ENCODE measurements at regions not wholly inside any gene's neighbourhood (a gene's known extent, or its start where the extent isn't known, plus 50 kb on each side); places are given as distances from the start of the nearest gene placed in this dataset.

- TF ChIP-seq CTCF (IDR thresholded peaks at IDR 0.05), result no peak
- intact Hi-C loops (cut with DNase I), result loop anchor here (5.0 kb wide), 1 partner anchor 611 kb away; no protein-coding TSS in a partner anchor
- no peak overlapping the region for H3K27ac ChIP-seq
- H3K4me1 ChIP-seq, result no peaks in the 10 kb centered on the region
- H3K9me3 ChIP-seq, result no peaks in the 10 kb centered on the region
- no peak for DNase-seq (ENCODE audit: low spot score in 2 of 2)
- H3K27me3 ChIP-seq, result no peaks in the 10 kb centered on the region
- H3K4me3 ChIP-seq, result no peak overlapping the region
- no peaks in the 10 kb centered on the region for H3K36me3 ChIP-seq
Observed at GRCh38 chr13:72168126-72168855, 301.3 kb upstream of the DACH1 start.

DNA sequence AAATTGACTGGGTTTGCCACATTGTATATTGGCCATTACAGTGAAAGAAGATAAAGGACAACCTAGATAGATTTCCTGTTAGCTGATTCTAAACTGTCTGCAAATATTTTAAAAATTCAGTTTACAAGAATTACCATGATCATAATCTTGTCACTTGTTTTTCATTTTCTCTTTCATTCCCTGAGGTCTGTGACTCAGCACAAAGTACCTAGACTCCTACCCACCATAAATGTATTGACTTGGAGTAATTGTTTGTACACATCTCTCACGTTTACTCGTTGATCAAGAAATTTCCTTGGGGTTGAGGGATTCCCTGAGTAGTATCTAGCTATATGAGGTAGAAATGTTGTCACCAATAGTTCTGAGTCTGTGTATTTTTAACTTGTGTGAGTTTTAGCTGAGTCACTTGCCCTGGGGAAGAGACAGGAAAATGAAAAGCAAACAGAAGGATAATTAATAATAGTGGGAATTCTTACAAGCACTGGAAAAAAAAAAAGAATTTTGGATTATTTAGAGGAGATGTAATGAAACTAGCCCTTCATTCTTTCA is 299.2 kb upstream of the DACH1 start:
- Histone ChIP-seq H3K4me3 (no peak overlapping the region), H3K9me3 (no peaks in the 10 kb centered on the region), H3K27me3 (no peaks in the 10 kb centered on the region), H3K4me1 (no peaks in the 10 kb centered on the region), H3K27ac (no peak overlapping the region), H3K36me3 (no peaks in the 10 kb centered on the region)
- no peak for TF ChIP-seq CTCF (IDR thresholded peaks at IDR 0.05)
- no peak for DNase-seq (ENCODE audit: low spot score in 2 of 2)
- intact Hi-C loops (cut with DNase I), result loop anchor here (5.0 kb wide), 1 partner anchor 609 kb away; no protein-coding TSS in a partner anchor

DNA sequence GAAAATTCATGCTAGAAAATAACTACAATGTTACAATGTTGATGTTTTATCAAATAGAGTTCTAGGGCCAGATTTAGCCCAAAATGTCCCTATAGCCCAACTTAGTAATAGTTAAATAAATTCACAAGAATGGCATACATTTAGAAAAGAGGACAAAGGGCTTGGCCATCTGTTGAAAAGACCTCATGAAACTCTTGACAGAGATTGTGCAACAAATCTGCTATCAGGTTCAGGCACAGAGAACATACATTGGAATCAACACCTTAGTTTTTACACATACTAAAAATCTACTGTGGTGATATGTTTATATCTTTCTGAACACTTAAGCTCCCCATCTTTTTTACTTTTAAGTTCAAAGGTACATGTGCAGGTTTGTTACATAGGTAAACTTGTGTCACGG is 298.3 kb upstream of the DACH1 start:
- Histone ChIP-seq H3K4me1 (no peaks in the 10 kb centered on the region), H3K9me3 (no peaks in the 10 kb centered on the region), H3K27ac (no peak overlapping the region), H3K27me3 (no peaks in the 10 kb centered on the region), H3K36me3 (no peaks in the 10 kb centered on the region), H3K4me3 (no peak overlapping the region)
- no peak for DNase-seq (ENCODE audit: low spot score in 2 of 2)
- TF ChIP-seq CTCF (IDR thresholded peaks at IDR 0.05), result no peak
- intact Hi-C loops (cut with DNase I), result loop anchor here (5.0 kb wide), 1 partner anchor 608 kb away; no protein-coding TSS in a partner anchor

DNA sequence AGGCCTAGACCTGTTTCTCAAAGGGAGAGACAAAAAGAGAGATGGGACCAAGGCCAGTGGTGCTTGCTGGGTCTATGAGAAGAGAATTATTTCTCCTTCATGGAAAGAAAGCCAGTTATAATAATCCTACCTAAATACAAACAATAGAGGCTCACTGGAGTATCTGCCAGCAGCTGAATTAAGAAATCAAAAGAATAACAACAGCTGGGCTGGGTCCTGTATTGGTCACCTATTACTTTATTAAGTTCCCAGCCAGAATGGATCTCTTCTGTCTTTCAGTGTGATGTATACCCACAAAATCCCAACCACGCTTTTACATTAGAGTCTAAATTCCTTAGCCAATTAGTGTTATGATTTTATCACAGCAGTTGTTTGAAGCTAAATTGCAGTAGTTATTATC is 297.8 kb upstream of the DACH1 start:
- H3K9me3 ChIP-seq, result no peaks in the 10 kb centered on the region
- no peak for DNase-seq (ENCODE audit: low spot score in 2 of 2)
- H3K36me3 ChIP-seq, result no peaks in the 10 kb centered on the region
- no peak for TF ChIP-seq CTCF (IDR thresholded peaks at IDR 0.05)
- intact Hi-C loops (cut with DNase I), result loop anchor here (5.0 kb wide), 1 partner anchor 608 kb away; no protein-coding TSS in a partner anchor
- H3K27ac ChIP-seq, result no peak overlapping the region
- H3K4me1 ChIP-seq, result no peaks in the 10 kb centered on the region
- H3K4me3 ChIP-seq, result no peak overlapping the region
- no peaks in the 10 kb centered on the region for H3K27me3 ChIP-seq

DNA sequence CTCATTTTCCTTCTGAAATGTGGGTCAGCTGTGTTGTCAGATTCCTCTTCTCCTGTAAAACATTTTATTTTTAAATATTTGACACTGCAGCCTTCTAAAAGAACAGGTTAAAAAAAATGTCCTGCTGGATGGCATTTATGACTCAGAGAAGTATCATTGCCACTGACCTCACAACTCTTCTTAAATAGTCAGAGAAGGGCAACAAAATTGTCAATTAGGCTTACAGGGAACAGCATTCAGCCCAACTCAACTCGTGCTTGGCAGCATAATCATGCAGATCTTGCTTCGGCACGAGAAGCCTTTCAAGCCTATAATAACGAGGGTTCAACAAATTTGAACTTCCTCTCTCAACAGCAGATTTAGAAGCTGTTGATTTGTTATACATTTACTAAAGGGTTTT is 296.7 kb upstream of the DACH1 start:
- no peak for DNase-seq (ENCODE audit: low spot score in 2 of 2)
- H3K36me3 ChIP-seq, result no peaks in the 10 kb centered on the region
- no peaks in the 10 kb centered on the region for H3K9me3 ChIP-seq
- no peaks in the 10 kb centered on the region for H3K27me3 ChIP-seq
- intact Hi-C loops (cut with DNase I), result no loop called here
- H3K4me3 ChIP-seq, result no peak overlapping the region
- H3K4me1 ChIP-seq, result no peaks in the 10 kb centered on the region
- TF ChIP-seq CTCF (IDR thresholded peaks at IDR 0.05), result no peak
- H3K27ac ChIP-seq, result no peak overlapping the region
